ENCODE measurements at regions not wholly inside any gene's neighbourhood (a gene's known extent, or its start where the extent isn't known, plus 50 kb on each side); places are given as distances from the start of the nearest gene placed in this dataset.

GRCh38 chr2:196334710-196335109 lies 163.3 kb upstream of the STK17B start:
- Histone ChIP-seq H3K27me3 (no peaks in the 10 kb centered on the region), H3K27ac (no peak overlapping the region), H3K4me3 (no peak overlapping the region), H3K4me1 (peaks cover 0 to 5% (median 2%) of the 10 kb centered on the region in 4 donors), H3K9me3 (no peaks in the 10 kb centered on the region), H3K36me3 (no peaks in the 10 kb centered on the region)
- in situ Hi-C loops (cut with MboI; ENCODE audit: low pct_ligation_motif_present in 1 of 4, low pct_unique_long_range_greater_than_20kb in 1 of 4, low sequenced_read_pairs in 3 of 4) = no loop called here
- no peak for DNase-seq
- 86 to 96% methylated on average over 3 of the region's 3 CpGs for WGBS, 2 donors (ENCODE audit: low coverage in 1 of 2)
- no peak for TF ChIP-seq POLR2A (IDR thresholded peaks at IDR 0.05)
- intact Hi-C loops (cut with DNase I; ENCODE audit: low total_unique reads) = no loop called here

DNA sequence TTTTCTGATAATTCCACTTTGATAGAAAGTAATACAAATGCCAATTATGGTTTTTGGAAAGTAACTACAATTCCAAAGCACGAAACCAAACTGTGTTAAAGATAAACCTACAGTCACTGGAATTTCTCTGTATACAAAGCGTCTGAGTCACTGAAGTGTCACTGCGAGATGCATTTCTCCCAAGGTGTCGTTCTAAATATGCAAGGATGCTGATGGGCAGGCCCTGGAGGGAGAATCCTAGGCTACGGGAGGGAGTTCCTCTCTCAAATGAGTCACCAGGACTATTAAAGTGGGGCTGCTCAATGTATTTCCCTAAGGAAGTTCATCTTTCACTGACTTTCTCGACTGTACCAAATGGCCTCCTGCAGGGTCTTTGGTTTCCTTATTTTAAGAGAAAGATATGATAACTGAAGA lies 163.8 kb upstream of the STK17B start:
- H3K36me3 ChIP-seq = no peaks in the 10 kb centered on the region
- 58 to 75% methylated on average over 6 of the region's 6 CpGs for WGBS, 2 donors (ENCODE audit: low coverage in 1 of 2)
- H3K27me3 ChIP-seq = no peaks in the 10 kb centered on the region
- H3K9me3 ChIP-seq = no peaks in the 10 kb centered on the region
- in situ Hi-C loops (cut with MboI; ENCODE audit: low pct_ligation_motif_present in 1 of 4, low pct_unique_long_range_greater_than_20kb in 1 of 4, low sequenced_read_pairs in 3 of 4) (no loop called here), intact Hi-C loops (cut with DNase I; ENCODE audit: low total_unique reads) (no loop called here)
- TF ChIP-seq EP300 (IDR thresholded peaks at IDR 0.05; ENCODE audit: low read depth) (no peak), POLR2AphosphoS5 (IDR thresholded peaks at IDR 0.05) (no peak), POLR2A (IDR thresholded peaks at IDR 0.05) (no peak)
- TF ChIP-seq, protein P1, sequence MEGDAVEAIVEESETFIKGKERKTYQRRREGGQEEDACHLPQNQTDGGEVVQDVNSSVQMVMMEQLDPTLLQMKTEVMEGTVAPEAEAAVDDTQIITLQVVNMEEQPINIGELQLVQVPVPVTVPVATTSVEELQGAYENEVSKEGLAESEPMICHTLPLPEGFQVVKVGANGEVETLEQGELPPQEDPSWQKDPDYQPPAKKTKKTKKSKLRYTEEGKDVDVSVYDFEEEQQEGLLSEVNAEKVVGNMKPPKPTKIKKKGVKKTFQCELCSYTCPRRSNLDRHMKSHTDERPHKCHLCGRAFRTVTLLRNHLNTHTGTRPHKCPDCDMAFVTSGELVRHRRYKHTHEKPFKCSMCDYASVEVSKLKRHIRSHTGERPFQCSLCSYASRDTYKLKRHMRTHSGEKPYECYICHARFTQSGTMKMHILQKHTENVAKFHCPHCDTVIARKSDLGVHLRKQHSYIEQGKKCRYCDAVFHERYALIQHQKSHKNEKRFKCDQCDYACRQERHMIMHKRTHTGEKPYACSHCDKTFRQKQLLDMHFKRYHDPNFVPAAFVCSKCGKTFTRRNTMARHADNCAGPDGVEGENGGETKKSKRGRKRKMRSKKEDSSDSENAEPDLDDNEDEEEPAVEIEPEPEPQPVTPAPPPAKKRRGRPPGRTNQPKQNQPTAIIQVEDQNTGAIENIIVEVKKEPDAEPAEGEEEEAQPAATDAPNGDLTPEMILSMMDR (IDR thresholded peaks at IDR 0.05) = no peak
- H3K4me3 ChIP-seq = no peak overlapping the region
- no peak for DNase-seq
- H3K27ac ChIP-seq = no peak overlapping the region
- peaks cover 0 to 5% (median 2%) of the 10 kb centered on the region in 4 donors for H3K4me1 ChIP-seq

DNA sequence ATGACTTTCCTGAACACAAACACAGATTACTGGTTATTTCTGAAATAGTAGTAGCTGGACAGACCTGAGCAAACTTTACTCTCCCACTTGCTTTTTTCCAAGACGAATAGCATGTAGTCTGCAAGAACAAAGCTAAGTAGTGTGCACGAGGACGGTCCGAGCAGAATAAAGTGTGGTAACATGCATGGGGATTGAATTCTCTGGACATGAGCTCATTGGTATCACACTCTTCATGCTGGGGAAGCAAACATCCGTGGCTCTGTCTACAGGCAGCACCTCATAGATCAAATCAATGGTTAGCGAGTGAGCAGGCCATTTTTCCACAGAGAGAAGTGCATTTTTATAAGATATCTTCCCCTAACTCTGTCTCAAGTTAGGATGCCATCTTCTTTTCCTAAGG lies 164.8 kb upstream of the STK17B start:
- no peak for DNase-seq
- Histone ChIP-seq H3K27ac (no peak overlapping the region), H3K9me3 (no peaks in the 10 kb centered on the region), H3K4me1 (peaks cover 0 to 5% (median 2%) of the 10 kb centered on the region in 4 donors), H3K4me3 (no peak overlapping the region), H3K36me3 (no peaks in the 10 kb centered on the region), H3K27me3 (no peaks in the 10 kb centered on the region)
- intact Hi-C loops (cut with DNase I; ENCODE audit: low total_unique reads) = no loop called here
- in situ Hi-C loops (cut with MboI; ENCODE audit: low pct_ligation_motif_present in 1 of 4, low pct_unique_long_range_greater_than_20kb in 1 of 4, low sequenced_read_pairs in 3 of 4) = no loop called here
- TF ChIP-seq EP300 (IDR thresholded peaks at IDR 0.05; ENCODE audit: low read depth) (no peak), POLR2AphosphoS5 (IDR thresholded peaks at IDR 0.05) (no peak), POLR2A (IDR thresholded peaks at IDR 0.05) (no peak)
- TF ChIP-seq, protein P1 (IDR thresholded peaks at IDR 0.05) = no peak
- WGBS, 2 donors (ENCODE audit: low coverage in 1 of 2) = 88 to 90% methylated on average over 6 of the region's 6 CpGs

GRCh38 chr2:196336715-196337114 lies 165.3 kb upstream of the STK17B start:
- H3K27me3 ChIP-seq = no peaks in the 10 kb centered on the region
- no peaks in the 10 kb centered on the region for H3K9me3 ChIP-seq
- H3K27ac ChIP-seq = no peak overlapping the region
- H3K4me3 ChIP-seq = no peak overlapping the region
- intact Hi-C loops (cut with DNase I; ENCODE audit: low total_unique reads) (no loop called here), in situ Hi-C loops (cut with MboI; ENCODE audit: low pct_ligation_motif_present in 1 of 4, low pct_unique_long_range_greater_than_20kb in 1 of 4, low sequenced_read_pairs in 3 of 4) (no loop called here)
- no peaks in the 10 kb centered on the region for H3K36me3 ChIP-seq
- WGBS, 2 donors (ENCODE audit: low coverage in 1 of 2) = 52 to 70% methylated on average over 3 to 4 of the region's 4 CpGs
- no peak for TF ChIP-seq POLR2AphosphoS5 (IDR thresholded peaks at IDR 0.05)
- no peak for TF ChIP-seq EP300 (IDR thresholded peaks at IDR 0.05; ENCODE audit: low read depth)
- TF ChIP-seq POLR2A (IDR thresholded peaks at IDR 0.05) = no peak
- TF ChIP-seq, protein P1 (IDR thresholded peaks at IDR 0.05) = no peak
- DNase-seq = no peak
- peaks cover 0 to under 1% (median under 1%) of the 10 kb centered on the region in 4 donors for H3K4me1 ChIP-seq

All from transverse colon (tissue), 4 donors.